Sigmoid colon (tissue), 3 donors: ENCODE measurements at regions not wholly inside any gene's neighbourhood (a gene's known extent, or its start where the extent isn't known, plus 50 kb on each side); places are given as distances from the start of the nearest gene placed in this dataset.

Experiments
- CTCF ChIP-seq, 4 experiments: fragments of 450-650 bp in 3 of 4; fragments of 200-600 bp in 1 of 4; IDR thresholded peaks; one replicate each; pipeline ENCODE4 v1.5.1; 2016 to 2019; ENCODE audit warnings: antibody characterized with exemption in 4 of 4, mild to moderate bottlenecking in 3 of 4, moderate library complexity in 2 of 4
- POLR2A ChIP-seq, 2 donors: fragments of 450-650 bp; IDR thresholded peaks; one replicate each; pipeline ENCODE4 v1.6.1; 2016; ENCODE audit warnings: antibody characterized with exemption in 2 of 2, mild to moderate bottlenecking in 2 of 2, moderate library complexity in 2 of 2

GRCh38 chr3:161598639-161599038 lies 102.0 kb downstream of the OTOL1 start:
- no peak for TF ChIP-seq CTCF (IDR thresholded peaks at IDR 0.05)
- TF ChIP-seq POLR2A (IDR thresholded peaks at IDR 0.05) = no peak
